ENCODE measurements at regions not wholly inside any gene's neighbourhood (a gene's known extent, or its start where the extent isn't known, plus 50 kb on each side); places are given as distances from the start of the nearest gene placed in this dataset.

DNA sequence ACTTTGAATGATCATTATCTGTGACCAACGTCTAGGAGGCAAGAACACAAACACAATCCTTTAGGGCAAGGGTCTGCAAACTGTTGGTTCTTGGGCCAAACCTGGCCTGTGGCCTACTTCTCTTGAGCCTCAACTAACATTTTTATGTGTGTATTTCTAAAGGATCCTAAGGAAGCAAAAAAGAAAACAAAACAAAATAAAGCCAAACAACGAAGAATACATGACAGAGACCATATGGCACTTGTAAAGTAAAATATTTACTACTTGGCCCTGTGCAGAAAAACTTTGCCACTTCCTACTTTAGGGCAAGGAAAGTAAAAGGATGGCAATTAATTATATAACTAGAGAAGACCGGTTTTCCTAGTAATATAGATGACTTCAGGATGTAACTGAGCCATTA is 1056.2 kb downstream of the EPHA7 start:
- no peaks in the 10 kb centered on the region for H3K36me3 ChIP-seq (ENCODE audit: control insufficient read depth, insufficient read depth, low read length)
- no peaks in the 10 kb centered on the region for H3K9me3 ChIP-seq (ENCODE audit: control insufficient read depth, insufficient read depth, low read depth, low read length)
- no peak overlapping the region for H3K9ac ChIP-seq (ENCODE audit: insufficient read depth, low read length)
- no peak for DNase-seq (ENCODE audit: low read depth in 2 of 2)
- H3K4me2 ChIP-seq (ENCODE audit: extremely low read depth, insufficient read depth, low read length), result no peak overlapping the region
- H2AFZ ChIP-seq (ENCODE audit: low read length), result no peak overlapping the region
- H4K20me1 ChIP-seq (ENCODE audit: control insufficient read depth, extremely low read depth, insufficient read depth, low read length), result no peaks in the 10 kb centered on the region
- H3K79me2 ChIP-seq (ENCODE audit: control insufficient read depth, insufficient read depth, low read length), result no peaks in the 10 kb centered on the region
- no peak overlapping the region for H3K27ac ChIP-seq (ENCODE audit: insufficient read depth, low read length)
- no peaks in the 10 kb centered on the region for H3K4me1 ChIP-seq (ENCODE audit: control insufficient read depth, extremely low read depth, insufficient read depth, low read length)
- TF ChIP-seq, protein P1, sequence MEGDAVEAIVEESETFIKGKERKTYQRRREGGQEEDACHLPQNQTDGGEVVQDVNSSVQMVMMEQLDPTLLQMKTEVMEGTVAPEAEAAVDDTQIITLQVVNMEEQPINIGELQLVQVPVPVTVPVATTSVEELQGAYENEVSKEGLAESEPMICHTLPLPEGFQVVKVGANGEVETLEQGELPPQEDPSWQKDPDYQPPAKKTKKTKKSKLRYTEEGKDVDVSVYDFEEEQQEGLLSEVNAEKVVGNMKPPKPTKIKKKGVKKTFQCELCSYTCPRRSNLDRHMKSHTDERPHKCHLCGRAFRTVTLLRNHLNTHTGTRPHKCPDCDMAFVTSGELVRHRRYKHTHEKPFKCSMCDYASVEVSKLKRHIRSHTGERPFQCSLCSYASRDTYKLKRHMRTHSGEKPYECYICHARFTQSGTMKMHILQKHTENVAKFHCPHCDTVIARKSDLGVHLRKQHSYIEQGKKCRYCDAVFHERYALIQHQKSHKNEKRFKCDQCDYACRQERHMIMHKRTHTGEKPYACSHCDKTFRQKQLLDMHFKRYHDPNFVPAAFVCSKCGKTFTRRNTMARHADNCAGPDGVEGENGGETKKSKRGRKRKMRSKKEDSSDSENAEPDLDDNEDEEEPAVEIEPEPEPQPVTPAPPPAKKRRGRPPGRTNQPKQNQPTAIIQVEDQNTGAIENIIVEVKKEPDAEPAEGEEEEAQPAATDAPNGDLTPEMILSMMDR (conservative IDR thresholded peaks at IDR 0.05 in 1 of 2, IDR thresholded peaks at IDR 0.05 in 1 of 2; ENCODE audit: low read depth in 1 of 2, low read length in 2 of 2), result no peak
- no peak for TF ChIP-seq EZH2 (IDR thresholded peaks at IDR 0.05; ENCODE audit: low read length, missing control alignments)
- no peak overlapping the region for H3K4me3 ChIP-seq (replicated peaks in 1 of 4; ENCODE audit: control extremely low read depth in 1 of 4, insufficient read depth in 1 of 4, low read depth in 3 of 4, low read length in 4 of 4)
- no peaks in the 10 kb centered on the region for H3K27me3 ChIP-seq (ENCODE audit: control insufficient read depth, insufficient read depth, low read length)

DNA sequence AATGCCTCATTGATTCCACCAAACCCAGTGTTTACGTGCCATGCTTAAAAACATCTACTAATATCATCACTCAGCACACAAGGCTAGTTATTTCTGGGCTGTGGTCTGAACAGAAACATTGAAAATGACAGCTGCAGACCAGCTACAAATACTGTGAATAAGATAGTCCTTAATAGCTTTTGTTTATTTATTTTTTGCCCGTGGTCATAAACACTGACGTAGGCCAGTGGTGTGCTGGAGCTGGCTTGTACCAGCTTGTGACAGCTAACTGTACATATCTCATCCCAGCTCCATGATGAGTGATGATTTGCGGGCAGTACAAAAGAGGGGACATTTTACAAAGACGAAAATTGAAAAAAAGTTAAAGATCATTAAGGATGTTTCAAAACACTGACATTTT is 1057.0 kb downstream of the EPHA7 start:
- Histone ChIP-seq H4K20me1 (ENCODE audit: control insufficient read depth, extremely low read depth, insufficient read depth, low read length) (no peaks in the 10 kb centered on the region), H3K36me3 (ENCODE audit: control insufficient read depth, insufficient read depth, low read length) (no peaks in the 10 kb centered on the region), H3K27ac (ENCODE audit: insufficient read depth, low read length) (no peak overlapping the region), H3K9me3 (ENCODE audit: control insufficient read depth, insufficient read depth, low read depth, low read length) (no peaks in the 10 kb centered on the region), H2AFZ (ENCODE audit: low read length) (no peak overlapping the region), H3K9ac (ENCODE audit: insufficient read depth, low read length) (no peak overlapping the region), H3K27me3 (ENCODE audit: control insufficient read depth, insufficient read depth, low read length) (no peaks in the 10 kb centered on the region), H3K4me2 (ENCODE audit: extremely low read depth, insufficient read depth, low read length) (no peak overlapping the region), H3K4me1 (ENCODE audit: control insufficient read depth, extremely low read depth, insufficient read depth, low read length) (no peaks in the 10 kb centered on the region), H3K4me3 (replicated peaks in 1 of 4; ENCODE audit: control extremely low read depth in 1 of 4, insufficient read depth in 1 of 4, low read depth in 3 of 4, low read length in 4 of 4) (no peak overlapping the region), H3K79me2 (ENCODE audit: control insufficient read depth, insufficient read depth, low read length) (no peaks in the 10 kb centered on the region)
- TF ChIP-seq, protein P1 (conservative IDR thresholded peaks at IDR 0.05 in 1 of 2, IDR thresholded peaks at IDR 0.05 in 1 of 2; ENCODE audit: low read depth in 1 of 2, low read length in 2 of 2), result no peak
- TF ChIP-seq EZH2 (IDR thresholded peaks at IDR 0.05; ENCODE audit: low read length, missing control alignments), result no peak
- DNase-seq (ENCODE audit: low read depth in 2 of 2), result peak in 1 of 2 donors; percentile 68

DNA sequence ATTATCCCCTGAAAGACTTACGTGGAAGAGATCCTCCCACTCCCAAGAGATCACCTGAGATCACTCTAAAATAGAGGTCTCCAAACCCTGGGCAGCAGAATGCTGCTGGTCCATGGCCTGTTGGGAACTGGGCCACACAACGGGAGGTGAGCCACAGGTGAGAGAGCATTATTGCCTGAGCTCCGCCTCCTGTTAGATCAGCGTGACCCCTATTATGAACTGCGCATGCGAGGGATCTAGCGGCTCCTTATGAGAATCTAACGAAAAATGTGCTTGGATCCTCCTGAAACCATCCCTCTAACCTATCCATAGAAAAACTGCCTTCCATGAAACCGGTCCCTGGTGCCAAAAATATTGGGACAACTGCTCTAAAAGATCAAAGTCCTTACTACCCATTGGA is 1057.4 kb downstream of the EPHA7 start:
- no peaks in the 10 kb centered on the region for H3K36me3 ChIP-seq (ENCODE audit: control insufficient read depth, insufficient read depth, low read length)
- H2AFZ ChIP-seq (ENCODE audit: low read length), result no peak overlapping the region
- no peak overlapping the region for H3K4me2 ChIP-seq (ENCODE audit: extremely low read depth, insufficient read depth, low read length)

More for the DNA sequence above, 1057.4 kb downstream of the EPHA7 start:
- no peak for DNase-seq (ENCODE audit: low read depth in 2 of 2)
- Histone ChIP-seq H4K20me1 (ENCODE audit: control insufficient read depth, extremely low read depth, insufficient read depth, low read length) (no peaks in the 10 kb centered on the region), H3K79me2 (ENCODE audit: control insufficient read depth, insufficient read depth, low read length) (no peaks in the 10 kb centered on the region), H3K4me3 (replicated peaks in 1 of 4; ENCODE audit: control extremely low read depth in 1 of 4, insufficient read depth in 1 of 4, low read depth in 3 of 4, low read length in 4 of 4) (no peak overlapping the region), H3K4me1 (ENCODE audit: control insufficient read depth, extremely low read depth, insufficient read depth, low read length) (no peaks in the 10 kb centered on the region), H3K27ac (ENCODE audit: insufficient read depth, low read length) (no peak overlapping the region), H3K27me3 (ENCODE audit: control insufficient read depth, insufficient read depth, low read length) (no peaks in the 10 kb centered on the region), H3K9me3 (ENCODE audit: control insufficient read depth, insufficient read depth, low read depth, low read length) (no peaks in the 10 kb centered on the region), H3K9ac (ENCODE audit: insufficient read depth, low read length) (no peak overlapping the region)
- no peak for TF ChIP-seq EZH2 (IDR thresholded peaks at IDR 0.05; ENCODE audit: low read length, missing control alignments)

Data from fibroblast of lung (primary cell).